K562 (cell line): ENCODE measurements at regions not wholly inside any gene's neighbourhood (a gene's known extent, or its start where the extent isn't known, plus 50 kb on each side); places are given as distances from the start of the nearest gene placed in this dataset.

Experiments
- ATAC-seq: fragments of 200-7000 bp; cut with Tn5 transposase; 3 replicates; pipeline ENCODE4 v1.9.1; 2020; ENCODE audit warnings: moderate library complexity
- BruUV-seq: library from RNA; stranded (reverse); fragments of 400-500 nt; replicated peaks from 2 replicates; lab custom pipeline; 2021; lab: Mats Ljungman, UMichigan
- CTCF ChIA-PET: fragments of 300-600 bp; formaldehyde crosslinking; extraction: SDS; loops from one replicate; lab custom pipeline; 2021; ENCODE audit warnings: low intra/inter-chr PET ratio; lab: Yijun Ruan, JAX
- POLR2A ChIA-PET: fragments of 300-600, 350-650 bp; sonication (Branson Sonifier 250); formaldehyde crosslinking; extraction: SDS; loops from one replicate; lab custom pipeline; 2021; ENCODE audit warnings: antibody characterized with exemption, inconsistent platforms; lab: Yijun Ruan, JAX
- DNase-seq, 4 experiments: peaks; one replicate each; pipeline versions ENCODE4 v3.0.0 to v3.0.0-alpha.2; 2011 to 2018; ENCODE audit warnings: low spot score in 3 of 4, mixed read lengths in 3 of 4; ENCODE audit errors: extremely low read depth in 1 of 4
- FAIRE-seq: peaks from 2 replicates; lab custom pipeline; 2011; peaks lifted over from hg19 to GRCh38; lab: Jason Lieb, UNC
- H2AFZ ChIP-seq: 2 replicates; pipeline ENCODE4 v1.6.0; 2011; ENCODE audit warnings: low read depth, low read length, control low read depth, inconsistent platforms
- H3K27ac ChIP-seq: fragments of 200-600 bp; 3 replicates; pipeline ENCODE4 v1.8.0; 2011; ENCODE audit warnings: low read depth, mild to moderate bottlenecking, control low read depth, inconsistent platforms, low read length, moderate library complexity, mixed read lengths; ENCODE audit errors: extremely low read depth
- H3K27me3 ChIP-seq, 2 experiments: fragments of 300-600 bp in 1 of 2; 2 replicates in 1 of 2; 3 replicates in 1 of 2; pipeline versions ENCODE4 v1.6.0 to v1.8.0; 2011; ENCODE audit warnings: inconsistent platforms in 2 of 2, low read length in 2 of 2, mild to moderate bottlenecking in 1 of 2, mixed read lengths in 1 of 2, moderate library complexity in 1 of 2; ENCODE audit not compliant: control insufficient read depth in 2 of 2, insufficient read depth in 2 of 2
- H3K36me3 ChIP-seq: fragments of 300-600 bp; 3 replicates; pipeline ENCODE4 v1.8.0; 2011; ENCODE audit warnings: mild to moderate bottlenecking, low read length, inconsistent platforms; ENCODE audit not compliant: control insufficient read depth, insufficient read depth
- H3K4me1 ChIP-seq, 2 experiments: fragments of 200-600 bp in 1 of 2; replicated peaks in 1 of 2; 2 replicates in 1 of 2; 3 replicates in 1 of 2; pipeline versions ENCODE4 v1.5.1 to v1.8.0; 2011; ENCODE audit warnings: inconsistent platforms in 2 of 2, low read length in 2 of 2, mild to moderate bottlenecking in 1 of 2, mixed read lengths in 1 of 2, moderate library complexity in 1 of 2; ENCODE audit not compliant: control insufficient read depth in 2 of 2, insufficient read depth in 2 of 2
- H3K4me2 ChIP-seq: 2 replicates; pipeline ENCODE4 v1.6.1; 2011; ENCODE audit warnings: low read length, control low read depth, inconsistent platforms, mixed read lengths; ENCODE audit not compliant: insufficient read depth
- H3K4me3 ChIP-seq: fragments of 200-600 bp; sonication (generic), shearing (Covaris generic); 2 replicates; pipeline ENCODE4 v1.5.1; 2016; ENCODE audit warnings: control low read depth, inconsistent platforms
- H3K79me2 ChIP-seq: fragments of 200-600 bp; 3 replicates; pipeline ENCODE4 v1.8.0; 2011; ENCODE audit warnings: low read length, inconsistent platforms; ENCODE audit not compliant: control insufficient read depth, insufficient read depth
- H3K9ac ChIP-seq, 2 experiments: 2 replicates each; pipeline versions ENCODE4 v1.6.0 to v1.6.1; 2011; ENCODE audit warnings: low read depth in 2 of 2, low read length in 2 of 2, control low read depth in 1 of 2, inconsistent platforms in 1 of 2, mild to moderate bottlenecking in 1 of 2, mixed read lengths in 1 of 2; ENCODE audit not compliant: insufficient read depth in 1 of 2
- H3K9me1 ChIP-seq: one replicate; pipeline ENCODE4 v1.6.0; 2011; ENCODE audit warnings: inconsistent platforms, mild to moderate bottlenecking, low read length, moderate library complexity; ENCODE audit not compliant: control insufficient read depth, insufficient read depth
- H3K9me3 ChIP-seq: replicated peaks from 2 replicates; pipeline ENCODE4 v1.5.1; 2011; ENCODE audit warnings: low read depth, low read length, inconsistent platforms; ENCODE audit not compliant: control insufficient read depth, insufficient read depth
- H4K20me1 ChIP-seq: replicated peaks from 2 replicates; pipeline ENCODE4 v1.6.1; 2011; ENCODE audit warnings: low read length, inconsistent platforms, mixed read lengths; ENCODE audit not compliant: control insufficient read depth, insufficient read depth
- ATF1 ChIP-seq, 2 experiments: fragments of 450-650 bp in 1 of 2; IDR thresholded peaks; 2 replicates each; pipeline ENCODE4 v1.6.1; 2016; ENCODE audit warnings: missing compliant biosample characterization in 1 of 2, missing genetic modification characterization in 1 of 2
- CLOCK ChIP-seq: fragments of 250-450 bp; sonication (Bioruptor Pico); IDR thresholded peaks from 2 replicates; pipeline ENCODE4 v1.4.0; 2020; ENCODE audit warnings: mild to moderate bottlenecking, moderate library complexity, borderline replicate concordance
- FOXK1 ChIP-seq: sonication (generic); formaldehyde crosslinking; IDR thresholded peaks from 2 replicates; pipeline ENCODE4 v1.8.0; 2022; ENCODE audit warnings: missing genetic modification reagents, mild to moderate bottlenecking, borderline replicate concordance
- GABPA ChIP-seq: fragments of 200-800 bp; sonication (Bioruptor generic); conservative IDR thresholded peaks from 2 replicates; pipeline ENCODE4 v1.6.1; 2016; ENCODE audit warnings: low read depth, missing genetic modification characterization, missing compliant biosample characterization
- GATA2 ChIP-seq: sonication (generic); formaldehyde crosslinking; IDR thresholded peaks from 2 replicates; pipeline ENCODE4 v1.4.0; 2020; ENCODE audit warnings: mild to moderate bottlenecking, missing genetic modification reagents
- HDAC8 ChIP-seq: fragments of 450-650 bp; IDR thresholded peaks from 2 replicates; pipeline ENCODE4 v1.6.1; 2016; ENCODE audit warnings: mild to moderate bottlenecking, missing genetic modification characterization, moderate library complexity, missing compliant biosample characterization
- HMG20A ChIP-seq: fragments of 450-650 bp; formaldehyde crosslinking; conservative IDR thresholded peaks from 2 replicates; pipeline ENCODE4 v1.4.0; 2020; ENCODE audit warnings: mild to moderate bottlenecking, mixed read lengths
- KLF10 ChIP-seq: fragments of 250-450 bp; sonication (Bioruptor Pico); IDR thresholded peaks from 2 replicates; pipeline ENCODE4 v1.6.1; 2021; ENCODE audit warnings: matching md5 sums
- MEF2A ChIP-seq: IDR thresholded peaks from 2 replicates; pipeline ENCODE4 v1.6.1; 2011; ENCODE audit warnings: low read depth, mild to moderate bottlenecking, low read length, moderate library complexity; ENCODE audit not compliant: control insufficient read depth
- RBM15 ChIP-seq: fragments of 200-400 bp; formaldehyde crosslinking; IDR thresholded peaks from 2 replicates; pipeline ENCODE4 v1.6.1; 2018; ENCODE audit warnings: mild to moderate bottlenecking, low read length, moderate library complexity; ENCODE audit not compliant: insufficient read depth
- TFAP4 ChIP-seq: sonication (generic); formaldehyde crosslinking; IDR thresholded peaks from 2 replicates; pipeline ENCODE4 v1.8.0; 2022; ENCODE audit warnings: missing genetic modification reagents, mild to moderate bottlenecking, moderate library complexity, borderline replicate concordance
- TGIF2 ChIP-seq: sonication (generic); formaldehyde crosslinking; IDR thresholded peaks from 2 replicates; pipeline ENCODE4 v1.8.1; 2022; ENCODE audit warnings: mild to moderate bottlenecking, missing genetic modification reagents, moderate library complexity
- TSC22D4 ChIP-seq: fragments of 450-650 bp; IDR thresholded peaks from 2 replicates; pipeline ENCODE4 v1.6.1; 2016; ENCODE audit warnings: missing genetic modification characterization, missing biosample characterization, control low read depth
- ZNF274 ChIP-seq: IDR thresholded peaks from 2 replicates; pipeline ENCODE4 v1.6.1; 2011; ENCODE audit warnings: low read depth, mild to moderate bottlenecking, low read length, moderate library complexity, borderline replicate concordance
- ZNF584 ChIP-seq: fragments of 200-800 bp; sonication (Bioruptor generic); IDR thresholded peaks from 2 replicates; pipeline ENCODE4 v1.6.1; 2016; ENCODE audit warnings: low read depth, mild to moderate bottlenecking, missing genetic modification characterization, missing compliant biosample characterization
- ZNF589 ChIP-seq: fragments of 200-800 bp; sonication (Bioruptor generic); IDR thresholded peaks from 2 replicates; pipeline ENCODE4 v1.6.1; 2016; ENCODE audit warnings: low read depth, missing genetic modification characterization, missing compliant biosample characterization
- WGBS: fragments of 100-300 bp; shearing (Covaris generic); methylation state at CpG from one replicate; pipeline ENCODE4 v1.1.6; 2016; ENCODE audit warnings: low coverage, mixed read lengths; ENCODE audit not compliant: insufficient coverage; ENCODE audit errors: missing lambda C conversion rate; 5-methylcytosine and 5-hydroxymethylcytosine counted together
- in situ Hi-C: fragments of 300-500 bp; cut with MboI; formaldehyde crosslinking; loops from 4 replicates; pipeline ENCODE4 v1.15.0; 2018; ENCODE audit warnings: inconsistent platforms, mixed read lengths
- intact Hi-C: fragments of 100-400 bp; cut with micrococcal nuclease; formaldehyde crosslinking; loops from 2 replicates; pipeline ENCODE4 v1.14.2; 2022

DNA sequence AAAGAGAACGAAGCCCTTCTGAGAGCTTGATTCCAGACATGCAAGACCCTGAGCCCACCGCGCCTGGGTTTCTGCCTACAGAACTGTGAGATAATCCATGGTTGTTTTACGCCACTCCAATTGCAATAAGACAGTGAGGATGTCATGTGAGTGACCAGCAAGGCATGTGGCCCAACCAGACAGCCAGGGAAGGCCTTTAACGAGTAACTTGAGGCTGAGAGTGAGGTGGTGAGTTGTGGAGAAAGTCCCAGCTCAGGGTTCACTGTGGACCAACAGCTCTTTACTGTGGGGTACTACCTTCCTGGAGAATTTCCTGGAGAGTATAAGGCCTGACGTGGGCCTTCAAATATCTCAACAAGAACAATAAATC lies 153.9 kb downstream of the ETS2 start (continued):
- TF ChIP-seq ZNF584 (CRISPR knock-in tag) (0 out of 2 replicates have a peak, but pooled peaks have one; percentile 41), ZNF589 (CRISPR knock-in tag) (peak; percentile 29; the same call in 1 of the 2 replicates), TFAP4 (CRISPR knock-in tag) (no peak), GABPA (tag) (0 out of 2 replicates have a peak, but pooled peaks have one; percentile 8), GATA2 (CRISPR knock-in tag) (no peak)

DNA sequence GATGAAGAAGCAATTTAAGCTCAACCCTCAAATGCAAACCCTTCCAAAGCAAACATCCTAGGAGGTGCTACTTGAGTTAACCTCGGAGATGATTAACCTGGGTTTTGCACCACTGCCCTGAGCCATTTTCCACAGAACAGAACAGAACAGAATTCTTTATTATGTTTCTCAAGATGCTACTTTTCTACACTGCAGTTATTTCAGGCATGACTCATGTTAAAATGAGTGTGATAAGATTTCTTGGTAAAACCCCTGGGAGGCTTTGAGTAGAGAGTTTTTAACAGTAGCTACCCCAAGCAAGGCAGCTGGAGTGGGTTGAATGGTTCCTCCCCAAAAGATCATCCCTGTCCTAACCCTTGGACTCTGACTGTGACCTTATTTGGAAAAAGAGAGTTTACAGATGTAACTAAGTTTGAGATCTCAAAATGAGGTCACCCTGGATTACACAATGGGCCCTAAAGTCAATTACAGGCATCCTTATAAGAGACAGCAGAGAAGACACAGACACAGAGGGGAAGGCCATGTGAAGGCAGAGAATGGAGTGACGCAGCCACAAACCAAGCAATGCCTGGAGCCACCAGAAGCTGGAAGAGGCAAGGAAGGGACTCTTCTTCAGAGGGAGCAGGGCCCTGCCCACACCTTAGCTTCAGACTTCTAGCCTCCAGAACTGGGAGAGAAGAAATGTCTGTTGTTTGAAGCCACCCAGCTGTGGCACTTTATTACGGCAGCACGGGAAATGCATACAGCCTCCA lies 153.4 kb downstream of the ETS2 start:
- peak; percentile 23 for FAIRE-seq
- Histone ChIP-seq H2AFZ (peak overlapping the region; percentile 36; the same call in 1 of the 2 replicates), H3K36me3 (no peaks in the 10 kb centered on the region), H3K4me2 (peak overlapping the region; percentile 23; the same call in 1 of the 2 replicates), H3K27me3 (peaks cover 0 to 14% of the 10 kb centered on the region in 2 experiments; a peak in 2 of 5 replicates), H3K4me1 (peaks cover 3 to 49% of the 10 kb centered on the region in 2 experiments; a peak in 4 of 5 replicates), H4K20me1 (no peaks in the 10 kb centered on the region), H3K9me3 (no peaks in the 10 kb centered on the region), H3K79me2 (no peaks in the 10 kb centered on the region), H3K9ac (no peak overlapping the region), H3K27ac (peak overlapping the region; percentile 53; the same call in 2 of the 3 replicates), H3K9me1 (no peaks in the 10 kb centered on the region), H3K4me3 (no peak overlapping the region)
- DNase-seq = peak in 3 of 4 experiments; percentile 15 to 33 (median 22)
- no TSS peak for BruUV-seq
- 65% methylated on average over 4 of the region's 4 CpGs for WGBS
- in situ Hi-C loops (no loop called here), intact Hi-C loops (no loop called here)
- CTCF ChIA-PET = no interaction called here
- POLR2A ChIA-PET = interaction anchor here (0.6 to 3.0 kb wide), 2 partner anchors 7 to 66 kb away, joined by 3 to 9 read pairs; no protein-coding TSS in a partner anchor
- ATAC-seq = peak; percentile 46
- TF ChIP-seq FOXK1 (CRISPR knock-in tag) = no peak
- no peak for TF ChIP-seq RBM15
- TF ChIP-seq ZNF584 (CRISPR knock-in tag) = peak; percentile 83; the same call in 1 of the 2 replicates
- TF ChIP-seq HDAC8 (tag) = no peak
- TF ChIP-seq ATF1 (CRISPR knock-in tag; IDR thresholded peaks at IDR 0.05) = no peak
- TF ChIP-seq ATF1 (tag; IDR thresholded peaks at IDR 0.05) = no peak
- no peak for TF ChIP-seq HMG20A (CRISPR knock-in tag)
- no peak for TF ChIP-seq CLOCK (CRISPR knock-in tag)
- TF ChIP-seq KLF10 (CRISPR knock-in tag) = no peak
- no peak for TF ChIP-seq MEF2A
- no peak for TF ChIP-seq ZNF274
- no peak for TF ChIP-seq TSC22D4 (tag)
- no peak for TF ChIP-seq TGIF2 (CRISPR knock-in tag)
